ENCODE measurements at regions not wholly inside any gene's neighbourhood (a gene's known extent, or its start where the extent isn't known, plus 50 kb on each side); places are given as distances from the start of the nearest gene placed in this dataset.

DNA sequence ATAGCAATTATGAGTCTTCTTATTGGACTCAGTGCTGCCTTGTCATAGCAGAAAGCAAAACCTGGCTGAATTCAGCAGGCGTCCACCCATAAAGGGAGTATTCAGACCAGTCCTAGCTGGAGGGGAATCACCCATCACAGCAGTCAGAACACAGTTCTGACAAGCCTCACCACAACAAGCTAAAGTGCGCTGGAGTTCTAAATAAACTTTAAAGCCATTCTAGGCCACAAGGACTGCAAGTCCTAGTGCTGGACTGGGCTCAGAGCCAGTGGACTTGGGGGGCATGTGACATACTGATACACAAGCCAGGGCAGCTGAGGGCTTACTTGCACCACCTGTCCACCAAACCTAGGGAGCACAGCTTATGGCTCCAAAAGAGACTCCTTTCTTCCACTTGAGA lies 115.3 kb upstream of the PCSK5 start:
- Histone ChIP-seq H2BK120ac (ENCODE audit: insufficient read depth, low read length, poor library complexity) (no peak overlapping the region), H2BK5ac (ENCODE audit: low read depth, low read length, poor library complexity) (no peak overlapping the region), H4K12ac (ENCODE audit: low read depth, low read length) (no peak overlapping the region), H3K9ac (ENCODE audit: low read length) (no peak overlapping the region), H4K91ac (ENCODE audit: low read depth, low read length) (no peak overlapping the region), H3K14ac (ENCODE audit: low read length) (no peak overlapping the region), H3K9me3 (ENCODE audit: insufficient read depth, low read depth, low read length) (no peaks in the 10 kb centered on the region), H2AK5ac (ENCODE audit: low read length) (no peak overlapping the region), H4K8ac (ENCODE audit: low read depth, low read length) (no peak overlapping the region), H2AFZ (ENCODE audit: insufficient read depth, low read length, poor library complexity) (no peak overlapping the region), H3K79me1 (ENCODE audit: low read length) (no peaks in the 10 kb centered on the region), H3K36me3 (ENCODE audit: control insufficient read depth in 1 of 2, insufficient read depth in 2 of 2, low read length in 2 of 2) (no peaks in the 10 kb centered on the region), H3K4ac (ENCODE audit: low read depth, low read length) (no peak overlapping the region), H2BK12ac (ENCODE audit: low read length) (no peak overlapping the region), H3K79me2 (ENCODE audit: control insufficient read depth, insufficient read depth, low read length, poor library complexity) (no peaks in the 10 kb centered on the region), H3K23ac (ENCODE audit: low read length) (no peak overlapping the region), H3K4me2 (ENCODE audit: low read length) (no peak overlapping the region), H3K27ac (ENCODE audit: low read depth, low read length) (no peak overlapping the region), H3K4me1 (ENCODE audit: control insufficient read depth in 1 of 2, insufficient read depth in 2 of 2, low read length in 2 of 2) (peaks cover 0 to 3% of the 10 kb centered on the region in 2 experiments), H3K27me3 (ENCODE audit: insufficient read depth, low read length) (no peaks in the 10 kb centered on the region), H3K18ac (ENCODE audit: low read length) (no peak overlapping the region), H3K4me3 (ENCODE audit: low read depth, low read length) (no peak overlapping the region)
- DNase-seq = no peak
- WGBS (ENCODE audit: extremely low coverage, insufficient coverage, insufficient read length) = no CpG with 5 or more reads among the region's 2 CpGs

- H4K8ac ChIP-seq (ENCODE audit: low read depth, low read length) = no peak overlapping the region
- H2BK12ac ChIP-seq (ENCODE audit: low read length) = no peak overlapping the region
- no peaks in the 10 kb centered on the region for H3K36me3 ChIP-seq (ENCODE audit: control insufficient read depth in 1 of 2, insufficient read depth in 2 of 2, low read length in 2 of 2)
- H4K91ac ChIP-seq (ENCODE audit: low read depth, low read length) = no peak overlapping the region
- no peak overlapping the region for H3K4me3 ChIP-seq (ENCODE audit: low read depth, low read length)
- no peak overlapping the region for H3K4me2 ChIP-seq (ENCODE audit: low read length)
- H2AK5ac ChIP-seq (ENCODE audit: low read length) = no peak overlapping the region
- H2BK5ac ChIP-seq (ENCODE audit: low read depth, low read length, poor library complexity) = no peak overlapping the region
- H3K79me1 ChIP-seq (ENCODE audit: low read length) = no peaks in the 10 kb centered on the region
- H3K14ac ChIP-seq (ENCODE audit: low read length) = no peak overlapping the region
- no peaks in the 10 kb centered on the region for H3K27me3 ChIP-seq (ENCODE audit: insufficient read depth, low read length)
- H3K18ac ChIP-seq (ENCODE audit: low read length) = no peak overlapping the region
- no peak overlapping the region for H4K12ac ChIP-seq (ENCODE audit: low read depth, low read length)
- peaks cover 0 to 3% of the 10 kb centered on the region in 2 experiments for H3K4me1 ChIP-seq (ENCODE audit: control insufficient read depth in 1 of 2, insufficient read depth in 2 of 2, low read length in 2 of 2)
- WGBS (ENCODE audit: extremely low coverage, insufficient coverage, insufficient read length) = no CpG with 5 or more reads among the region's 1 CpG
- H2BK120ac ChIP-seq (ENCODE audit: insufficient read depth, low read length, poor library complexity) = no peak overlapping the region
- H3K27ac ChIP-seq (ENCODE audit: low read depth, low read length) = no peak overlapping the region
- H3K9me3 ChIP-seq (ENCODE audit: insufficient read depth, low read depth, low read length) = no peaks in the 10 kb centered on the region
- no peak overlapping the region for H3K23ac ChIP-seq (ENCODE audit: low read length)
- no peak for DNase-seq
- no peak overlapping the region for H2AFZ ChIP-seq (ENCODE audit: insufficient read depth, low read length, poor library complexity)
- H3K79me2 ChIP-seq (ENCODE audit: control insufficient read depth, insufficient read depth, low read length, poor library complexity) = no peaks in the 10 kb centered on the region
- no peak overlapping the region for H3K9ac ChIP-seq (ENCODE audit: low read length)
- H3K4ac ChIP-seq (ENCODE audit: low read depth, low read length) = no peak overlapping the region
These were observed 114.3 kb upstream of the PCSK5 start for GRCh38 chr9:75775966-75776691.

- no CpG with 5 or more reads among the region's 1 CpG for WGBS (ENCODE audit: extremely low coverage, insufficient coverage, insufficient read length)
- DNase-seq = no peak
- no peak overlapping the region for H3K27ac ChIP-seq (ENCODE audit: low read depth, low read length)
- no peak overlapping the region for H2BK5ac ChIP-seq (ENCODE audit: low read depth, low read length, poor library complexity)
- H4K91ac ChIP-seq (ENCODE audit: low read depth, low read length) = no peak overlapping the region
- no peak overlapping the region for H2AFZ ChIP-seq (ENCODE audit: insufficient read depth, low read length, poor library complexity)
- no peak overlapping the region for H3K23ac ChIP-seq (ENCODE audit: low read length)
- no peak overlapping the region for H3K18ac ChIP-seq (ENCODE audit: low read length)
- H3K36me3 ChIP-seq (ENCODE audit: control insufficient read depth in 1 of 2, insufficient read depth in 2 of 2, low read length in 2 of 2) = no peaks in the 10 kb centered on the region
- H3K4me3 ChIP-seq (ENCODE audit: low read depth, low read length) = no peak overlapping the region
- no peaks in the 10 kb centered on the region for H3K9me3 ChIP-seq (ENCODE audit: insufficient read depth, low read depth, low read length)
- H3K14ac ChIP-seq (ENCODE audit: low read length) = no peak overlapping the region
- H3K79me1 ChIP-seq (ENCODE audit: low read length) = no peaks in the 10 kb centered on the region
- no peak overlapping the region for H3K4me2 ChIP-seq (ENCODE audit: low read length)
- H2BK12ac ChIP-seq (ENCODE audit: low read length) = no peak overlapping the region
- no peak overlapping the region for H4K12ac ChIP-seq (ENCODE audit: low read depth, low read length)
- no peak overlapping the region for H3K4ac ChIP-seq (ENCODE audit: low read depth, low read length)
- H2AK5ac ChIP-seq (ENCODE audit: low read length) = no peak overlapping the region
- H4K8ac ChIP-seq (ENCODE audit: low read depth, low read length) = no peak overlapping the region
- no peak overlapping the region for H2BK120ac ChIP-seq (ENCODE audit: insufficient read depth, low read length, poor library complexity)
- no peaks in the 10 kb centered on the region for H3K27me3 ChIP-seq (ENCODE audit: insufficient read depth, low read length)
- H3K9ac ChIP-seq (ENCODE audit: low read length) = no peak overlapping the region
- no peaks in the 10 kb centered on the region for H3K4me1 ChIP-seq (ENCODE audit: control insufficient read depth in 1 of 2, insufficient read depth in 2 of 2, low read length in 2 of 2)
- no peaks in the 10 kb centered on the region for H3K79me2 ChIP-seq (ENCODE audit: control insufficient read depth, insufficient read depth, low read length, poor library complexity)
These were observed 110.3 kb upstream of the PCSK5 start for GRCh38 chr9:75780185-75780584.

DNA sequence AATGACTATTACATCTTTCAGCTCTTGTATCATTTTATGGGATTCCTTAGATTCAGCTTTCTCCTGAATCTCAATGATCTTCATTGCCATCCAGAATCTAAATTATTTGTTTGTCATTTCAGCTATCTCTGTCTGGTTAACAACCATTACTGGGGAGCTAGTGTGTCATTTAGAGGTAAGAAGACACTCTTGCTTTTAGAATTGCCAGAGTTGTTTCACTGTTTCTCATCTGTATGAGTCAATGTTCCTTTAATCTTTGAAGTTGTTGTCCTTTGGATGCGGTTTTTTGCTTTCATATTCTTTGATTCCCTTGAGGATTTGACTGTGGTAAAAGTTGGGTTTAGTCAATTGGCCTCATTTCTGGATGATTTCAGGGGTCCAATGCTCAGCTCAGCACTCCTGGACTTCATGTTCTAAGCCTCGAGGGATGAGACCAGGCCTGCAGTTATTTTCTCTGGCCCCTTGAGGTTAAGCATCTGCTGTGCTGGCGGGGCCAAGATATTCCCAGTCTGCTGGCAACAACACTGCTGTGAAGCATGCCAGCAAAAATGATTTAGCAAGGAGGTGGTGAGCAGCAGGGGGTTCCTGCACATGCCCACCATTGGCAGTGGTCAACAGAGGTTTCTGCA lies 102.4 kb upstream of the PCSK5 start:
- H3K79me1 ChIP-seq (ENCODE audit: low read length) = no peaks in the 10 kb centered on the region
- no peak overlapping the region for H3K4me3 ChIP-seq (ENCODE audit: low read depth, low read length)

More for the DNA sequence above, 102.4 kb upstream of the PCSK5 start:
- Histone ChIP-seq H2BK120ac (ENCODE audit: insufficient read depth, low read length, poor library complexity) (no peak overlapping the region), H3K36me3 (ENCODE audit: control insufficient read depth in 1 of 2, insufficient read depth in 2 of 2, low read length in 2 of 2) (no peaks in the 10 kb centered on the region), H3K27me3 (ENCODE audit: insufficient read depth, low read length) (no peaks in the 10 kb centered on the region), H3K18ac (ENCODE audit: low read length) (no peak overlapping the region), H3K9me3 (ENCODE audit: insufficient read depth, low read depth, low read length) (no peaks in the 10 kb centered on the region), H3K9ac (ENCODE audit: low read length) (no peak overlapping the region), H3K4ac (ENCODE audit: low read depth, low read length) (no peak overlapping the region), H3K23ac (ENCODE audit: low read length) (no peak overlapping the region), H2AK5ac (ENCODE audit: low read length) (peak overlapping the region; percentile 40), H3K4me1 (ENCODE audit: control insufficient read depth in 1 of 2, insufficient read depth in 2 of 2, low read length in 2 of 2) (no peaks in the 10 kb centered on the region), H3K4me2 (ENCODE audit: low read length) (no peak overlapping the region), H4K91ac (ENCODE audit: low read depth, low read length) (no peak overlapping the region), H2BK12ac (ENCODE audit: low read length) (no peak overlapping the region), H4K8ac (ENCODE audit: low read depth, low read length) (no peak overlapping the region), H3K27ac (ENCODE audit: low read depth, low read length) (no peak overlapping the region), H3K14ac (ENCODE audit: low read length) (no peak overlapping the region), H2AFZ (ENCODE audit: insufficient read depth, low read length, poor library complexity) (peak overlapping the region; percentile 38), H2BK5ac (ENCODE audit: low read depth, low read length, poor library complexity) (no peak overlapping the region), H3K79me2 (ENCODE audit: control insufficient read depth, insufficient read depth, low read length, poor library complexity) (no peaks in the 10 kb centered on the region), H4K12ac (ENCODE audit: low read depth, low read length) (no peak overlapping the region)
- no peak for DNase-seq
- no CpG with 5 or more reads among the region's 3 CpGs for WGBS (ENCODE audit: extremely low coverage, insufficient coverage, insufficient read length)

All from trophoblast cell (in vitro differentiated cells and primary cell).